Panc1 (cell line): ENCODE measurements at regions not wholly inside any gene's neighbourhood (a gene's known extent, or its start where the extent isn't known, plus 50 kb on each side); places are given as distances from the start of the nearest gene placed in this dataset.
A peak's percentile ranks its signal among the peaks of the same experiment; 100 is the strongest.

Experiments used
- ATAC-seq: fragments of 200-7000 bp; cut with Tn5 transposase; 2 replicates; pipeline ENCODE4 v1.9.1; 2020; ENCODE audit warnings: mild to moderate bottlenecking, moderate library complexity
- BruUV-seq: library from RNA; stranded (reverse); fragments of 400-500 nt; replicated peaks from 2 replicates; lab custom pipeline; 2021; lab: Mats Ljungman, UMichigan
- CTCF ChIA-PET: fragments of 300-600 bp; sonication (Branson Sonifier 250); formaldehyde crosslinking; loops from one replicate; lab custom pipeline; 2022; ENCODE audit warnings: antibody characterized with exemption; lab: Charles Lee
- POLR2A ChIA-PET: fragments of 300-600 bp; sonication (Branson Sonifier 250); formaldehyde crosslinking; loops from one replicate; lab custom pipeline; 2022; ENCODE audit warnings: antibody characterized with exemption; lab: Charles Lee
- DNase-seq: peaks from one replicate; pipeline ENCODE4 v3.0.0-alpha.2; 2010; ENCODE audit warnings: low read depth, low spot score
- H3K27ac ChIP-seq: 2 replicates; pipeline ENCODE4 v1.5.1; 2011; ENCODE audit warnings: mild to moderate bottlenecking, low read length, inconsistent platforms
- H3K27me3 ChIP-seq: fragments of 200-500 bp; sonication (Bioruptor generic); 2 replicates; pipeline ENCODE4 v1.6.0; 2014; ENCODE audit warnings: low read length, inconsistent platforms; ENCODE audit not compliant: control insufficient read depth, insufficient read depth
- H3K36me3 ChIP-seq: fragments of 200-500 bp; sonication (Bioruptor generic); 2 replicates; pipeline ENCODE4 v1.5.1; 2014; ENCODE audit warnings: inconsistent platforms, mild to moderate bottlenecking, low read length, moderate library complexity; ENCODE audit not compliant: control insufficient read depth, insufficient read depth
- H3K4me1 ChIP-seq: 2 replicates; pipeline ENCODE4 v1.5.1; 2011; ENCODE audit warnings: inconsistent platforms, mild to moderate bottlenecking, low read length, moderate library complexity; ENCODE audit not compliant: control insufficient read depth, insufficient read depth
- H3K4me3 ChIP-seq, 2 experiments: 2 replicates each; pipeline ENCODE4 v1.5.1; 2011 to 2012; ENCODE audit warnings: low read depth in 2 of 2, low read length in 2 of 2, mild to moderate bottlenecking in 2 of 2, inconsistent platforms in 1 of 2, moderate library complexity in 1 of 2
- H3K9me3 ChIP-seq: fragments of 200-500 bp; sonication (Bioruptor generic); 2 replicates; pipeline ENCODE4 v1.5.1; 2014; ENCODE audit warnings: low read depth, mild to moderate bottlenecking, inconsistent platforms, low read length, moderate library complexity; ENCODE audit not compliant: control insufficient read depth, insufficient read depth
- CTCF ChIP-seq: fragments of 450-650 bp; IDR thresholded peaks from 2 replicates; pipeline ENCODE4 v1.5.1; 2017; ENCODE audit warnings: mild to moderate bottlenecking
- POLR2AphosphoS5 ChIP-seq: IDR thresholded peaks from 2 replicates; pipeline ENCODE4 v1.6.1; 2012; ENCODE audit warnings: mild to moderate bottlenecking, low read depth, low read length, moderate library complexity
- REST ChIP-seq, 2 experiments: IDR thresholded peaks; 2 replicates each; pipeline ENCODE4 v1.6.1; 2011 to 2012; ENCODE audit warnings: low read depth in 2 of 2, control low read depth in 1 of 2, low read length in 1 of 2, mild to moderate bottlenecking in 1 of 2, moderate library complexity in 1 of 2; ENCODE audit not compliant: insufficient read depth in 1 of 2
- SIN3A ChIP-seq: IDR thresholded peaks from 2 replicates; pipeline ENCODE4 v1.6.1; 2012; ENCODE audit warnings: low read depth, mild to moderate bottlenecking, low read length, moderate library complexity, borderline replicate concordance; ENCODE audit not compliant: insufficient read depth
- TCF7L2 ChIP-seq: IDR thresholded peaks from 2 replicates; pipeline ENCODE4 v1.6.1; 2011; ENCODE audit warnings: mild to moderate bottlenecking, low read depth, low read length, inconsistent platforms
- in situ Hi-C: cut with HindIII; loops from 2 replicates; pipeline ENCODE4 v1.10.0; 2016; ENCODE audit warnings: low sequenced_read_pairs, low pct_unique_long_range_greater_than_20kb
- intact Hi-C: fragments of 100-400 bp; cut with micrococcal nuclease; formaldehyde crosslinking; loops from one replicate; pipeline ENCODE4 v1.10.0; 2022; ENCODE audit not compliant: unreplicated experiment

- ATAC-seq (peak; percentile 32; the same call in 1 of the 2 replicates), DNase-seq (no peak)
- H3K36me3 ChIP-seq, result no peaks in the 10 kb centered on the region
- no peak overlapping the region for H3K4me3 ChIP-seq
- TF ChIP-seq SIN3A (no peak), REST (IDR thresholded peaks at IDR 0.05; ENCODE audit: insufficient read depth in 1 of 2, low read depth in 2 of 2, low read length in 1 of 2) (no peak), POLR2AphosphoS5 (no peak), TCF7L2 (no peak), CTCF (no peak)
- peaks cover 9% of the 10 kb centered on the region; the same call in 1 of the 2 replicates for H3K27me3 ChIP-seq
- intact Hi-C loops (loop anchor here (5.0 kb wide), 1 partner anchor 266 kb away; no protein-coding TSS in a partner anchor), in situ Hi-C loops (no loop called here)
- ChIA-PET POLR2A (no interaction called here), CTCF (no interaction called here)
- BruUV-seq, result no TSS peak
- peaks cover 8% of the 10 kb centered on the region for H3K4me1 ChIP-seq
- no peaks in the 10 kb centered on the region for H3K9me3 ChIP-seq
- H3K27ac ChIP-seq, result no peak overlapping the region
These were observed 581.2 kb downstream of the ALG10 start for GRCh38 chr12:34603382-34604035.

- intact Hi-C loops (loop anchor here (5.0 kb wide), 1 partner anchor 267 kb away; no protein-coding TSS in a partner anchor), in situ Hi-C loops (no loop called here)
- ATAC-seq (peak; percentile 17; the same call in 1 of the 2 replicates), DNase-seq (no peak)
- ChIA-PET CTCF (no interaction called here), POLR2A (no interaction called here)
- Histone ChIP-seq H3K36me3 (no peaks in the 10 kb centered on the region), H3K9me3 (no peaks in the 10 kb centered on the region), H3K27ac (no peak overlapping the region), H3K4me3 (no peak overlapping the region), H3K4me1 (peaks cover 8% of the 10 kb centered on the region), H3K27me3 (peaks cover 9% of the 10 kb centered on the region; the same call in 1 of the 2 replicates)
- BruUV-seq, result no TSS peak
- TF ChIP-seq TCF7L2, result no peak
- no peak for TF ChIP-seq REST (IDR thresholded peaks at IDR 0.05; ENCODE audit: insufficient read depth in 1 of 2, low read depth in 2 of 2, low read length in 1 of 2)
- TF ChIP-seq POLR2AphosphoS5, result no peak
- no peak for TF ChIP-seq CTCF
- no peak for TF ChIP-seq SIN3A
These were observed 581.9 kb downstream of the ALG10 start for GRCh38 chr12:34604227-34604626.
